NCI-H1436 (cell line): ENCODE measurements at regions not wholly inside any gene's neighbourhood (a gene's known extent, or its start where the extent isn't known, plus 50 kb on each side); places are given as distances from the start of the nearest gene placed in this dataset.
"Not testable (repeated sequence)": the region's sequence is repeated elsewhere in the genome, so short reads cannot be mapped to it uniquely, and the experiment has no call there.

Source experiments
- DNase-seq: peaks from one replicate; lab custom pipeline; 2025; lab: John Stamatoyannopoulos, UW

GRCh38 chr7:113710310-113711096 lies 208.3 kb downstream of the PPP1R3A start:
- peak; percentile 82 for DNase-seq

- no peak for DNase-seq
These were observed 213.4 kb downstream of the PPP1R3A start for GRCh38 chr7:113705439-113705838.

GRCh38 chr7:113698556-113699220 lies 220.1 kb downstream of the PPP1R3A start:
- DNase-seq, result peak; percentile 2

DNA sequence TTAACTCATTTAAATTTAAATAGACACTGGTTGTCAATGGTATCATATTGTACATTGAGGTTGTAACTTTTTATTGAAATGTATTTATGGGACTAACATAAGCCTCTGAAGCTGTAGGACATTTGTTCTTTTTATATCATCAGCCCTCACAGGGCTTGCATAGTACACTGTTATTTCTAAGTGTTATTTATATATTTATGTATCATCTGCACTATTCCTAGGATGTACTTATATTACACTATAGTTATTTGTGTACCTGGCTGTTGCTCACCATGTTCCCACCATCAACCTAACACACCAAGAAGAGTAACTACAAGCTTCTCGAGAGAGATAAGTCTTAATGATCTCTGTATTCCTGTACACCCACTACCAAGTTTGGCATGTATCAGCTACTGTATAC lies 224.7 kb downstream of the PPP1R3A start:
- no peak for DNase-seq

GRCh38 chr7:113684165-113684564 lies 234.6 kb downstream of the PPP1R3A start:
- DNase-seq, result no peak

GRCh38 chr7:113677811-113678210 lies 241.0 kb downstream of the PPP1R3A start:
- no peak for DNase-seq

DNA sequence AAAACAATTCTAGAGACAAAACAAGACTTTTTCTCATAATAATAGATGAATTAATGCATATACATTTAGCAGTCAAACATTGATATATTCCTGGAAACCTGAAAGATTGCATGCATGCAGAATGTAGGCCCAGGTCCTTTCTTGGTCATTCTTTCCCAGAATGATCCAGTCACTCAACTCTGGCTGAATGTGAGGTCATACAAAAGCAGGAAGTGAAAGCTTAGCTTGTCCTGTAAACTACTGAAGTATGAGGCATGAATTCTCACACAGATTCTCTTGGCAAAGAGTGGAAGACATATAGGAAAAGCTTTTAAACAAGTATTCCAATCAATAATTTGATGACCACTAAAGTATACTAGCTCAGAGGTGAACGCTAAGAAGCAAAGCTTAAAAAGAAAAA lies 253.9 kb downstream of the PPP1R3A start:
- DNase-seq, result no peak

DNA sequence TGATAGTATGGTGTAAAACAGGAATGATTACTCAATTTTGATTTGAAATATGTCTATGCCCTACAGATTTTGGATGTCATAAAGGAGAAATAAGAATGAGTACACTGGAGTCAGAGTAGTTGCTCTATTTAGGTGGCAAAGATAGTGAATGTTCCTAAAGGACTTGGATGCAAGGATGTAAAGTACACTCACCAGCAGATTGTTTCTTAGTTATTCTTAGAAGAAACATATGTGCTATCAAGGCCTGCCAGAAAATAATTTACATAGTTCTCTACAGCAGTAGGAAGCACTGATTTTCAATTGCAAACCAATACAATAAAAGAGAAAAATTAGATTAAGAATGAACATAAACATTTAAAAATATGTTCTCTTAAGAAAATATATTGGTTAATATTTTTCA lies 259.4 kb downstream of the PPP1R3A start:
- no peak for DNase-seq

DNA sequence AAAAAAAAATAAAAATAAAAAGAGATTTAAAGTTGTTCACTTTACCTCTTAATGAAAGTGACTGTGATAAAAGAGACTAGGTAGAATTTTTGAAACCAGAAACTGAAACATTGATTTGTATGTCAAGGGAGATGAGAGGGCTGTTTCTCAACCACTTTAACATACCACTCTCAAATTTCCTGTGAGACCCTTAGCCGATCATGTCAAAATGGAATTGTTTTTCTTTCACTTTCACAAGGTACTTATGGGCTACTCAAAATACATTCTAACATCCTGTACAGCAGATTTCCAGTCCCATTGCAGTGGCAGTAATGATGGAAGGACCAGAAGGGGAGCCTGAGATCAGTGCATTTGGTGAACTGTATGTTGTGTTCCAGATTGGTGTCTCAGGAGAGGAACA lies 261.2 kb downstream of the PPP1R3A start:
- no peak for DNase-seq

DNA sequence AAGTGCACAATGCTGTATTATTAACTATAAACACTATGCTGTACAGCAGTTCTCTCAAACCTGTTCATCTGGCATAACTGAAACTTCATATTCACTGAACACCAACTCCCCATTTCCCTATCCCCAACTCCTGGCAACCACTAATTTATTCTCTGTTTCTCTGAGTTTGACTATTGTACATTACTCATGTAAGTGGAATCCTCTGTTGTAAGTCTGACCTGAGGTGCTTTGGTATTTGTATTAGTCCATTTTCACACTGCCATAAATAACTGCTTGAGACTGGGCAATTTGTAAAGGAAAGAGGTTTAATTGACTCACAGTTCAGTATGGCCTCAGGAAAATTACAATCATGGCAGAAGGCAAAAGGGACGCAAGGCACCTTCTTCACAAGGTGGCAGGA lies 266.3 kb downstream of the PPP1R3A start:
- no peak for DNase-seq

DNA sequence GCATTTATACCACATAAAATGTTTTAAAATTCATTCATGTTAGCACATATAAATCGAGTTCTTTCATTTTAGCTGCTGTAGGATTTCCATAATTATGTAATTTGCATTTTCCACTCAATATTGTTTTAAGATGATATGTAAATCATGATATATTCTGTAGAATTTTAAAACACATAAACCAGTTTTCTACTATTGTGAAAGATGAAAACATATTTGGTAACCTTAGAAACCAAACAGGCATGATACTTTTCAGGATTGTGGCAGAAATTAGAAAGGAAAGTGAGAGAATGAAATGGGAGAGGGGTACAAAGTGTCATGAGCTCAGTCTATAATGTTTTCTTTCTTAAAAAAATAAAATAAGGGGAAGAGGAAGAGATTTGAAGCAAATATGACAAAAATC lies 269.3 kb downstream of the PPP1R3A start:
- no peak for DNase-seq

DNA sequence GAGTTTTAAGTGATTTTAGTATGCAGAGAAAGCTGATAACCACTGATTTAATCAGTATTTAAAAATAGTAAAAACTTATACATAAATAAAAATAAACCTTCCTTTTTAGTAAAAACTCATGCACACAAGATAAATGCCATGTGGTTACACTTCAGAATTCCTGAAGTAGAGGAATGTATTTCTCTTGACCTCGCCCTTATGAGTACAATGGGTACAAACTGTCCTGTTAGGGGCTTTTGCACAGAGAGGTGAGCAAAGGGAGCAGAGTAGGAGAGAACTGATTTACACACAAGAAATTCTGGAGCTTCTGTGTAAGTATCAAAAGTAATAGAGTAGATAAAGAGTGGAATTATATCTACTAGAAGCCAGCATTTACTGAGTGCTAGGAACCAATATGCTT lies 279.6 kb downstream of the PPP1R3A start:
- DNase-seq, result no peak

- no peak for DNase-seq
These were observed 281.9 kb downstream of the PPP1R3A start for GRCh38 chr7:113636727-113637421.

DNA sequence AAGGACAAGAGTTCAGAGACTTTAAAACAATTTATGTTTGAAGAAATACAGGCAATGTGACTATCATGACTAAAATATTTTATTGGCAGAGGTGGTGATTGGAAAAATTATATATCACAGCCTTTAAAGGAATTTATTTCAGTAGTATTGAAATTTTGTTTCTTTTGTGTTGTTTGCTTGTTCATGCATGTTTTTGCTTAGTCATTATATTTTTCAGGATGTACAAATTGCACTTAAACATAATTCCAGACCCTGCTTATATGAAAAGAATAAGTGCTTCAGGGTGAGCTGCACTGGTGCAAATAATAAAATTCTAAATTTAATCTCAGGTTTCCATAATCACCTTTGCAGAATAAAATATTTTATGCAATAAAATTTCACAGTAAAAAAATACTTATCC lies 283.3 kb downstream of the PPP1R3A start:
- no peak for DNase-seq

- no peak for DNase-seq
These were observed 285.7 kb downstream of the PPP1R3A start for GRCh38 chr7:113633073-113633472.

GRCh38 chr7:113628948-113629847 lies 289.6 kb downstream of the PPP1R3A start:
- DNase-seq, result no peak

DNA sequence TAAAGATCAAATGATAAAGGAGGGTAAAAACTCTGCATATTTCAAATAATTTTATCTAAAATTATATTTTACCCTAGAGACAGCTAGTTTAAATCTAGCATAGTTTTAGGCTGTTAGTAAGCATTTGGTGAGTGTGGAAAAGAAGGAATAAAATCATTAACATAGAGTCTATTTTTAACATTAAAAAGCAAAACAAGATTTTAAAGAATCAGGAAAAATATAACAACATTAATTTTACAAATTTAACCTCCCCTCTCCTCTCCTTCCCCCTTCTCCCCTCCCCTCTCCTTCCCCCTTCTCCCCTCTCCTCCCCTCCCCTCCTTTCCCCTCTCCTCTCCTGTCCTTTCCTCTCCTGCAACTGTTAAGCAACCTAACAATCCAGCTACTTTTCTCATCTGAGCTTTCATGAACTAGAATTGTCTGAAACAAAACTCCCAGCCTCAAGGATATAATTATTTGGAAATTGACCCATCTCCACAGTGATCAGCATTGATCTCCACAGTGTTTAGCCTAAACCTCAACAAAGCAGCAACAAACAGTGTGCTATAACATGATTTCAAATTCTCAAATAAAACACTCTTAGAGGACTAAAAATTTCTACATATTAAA lies 293.2 kb downstream of the PPP1R3A start:
- no peak for DNase-seq

DNA sequence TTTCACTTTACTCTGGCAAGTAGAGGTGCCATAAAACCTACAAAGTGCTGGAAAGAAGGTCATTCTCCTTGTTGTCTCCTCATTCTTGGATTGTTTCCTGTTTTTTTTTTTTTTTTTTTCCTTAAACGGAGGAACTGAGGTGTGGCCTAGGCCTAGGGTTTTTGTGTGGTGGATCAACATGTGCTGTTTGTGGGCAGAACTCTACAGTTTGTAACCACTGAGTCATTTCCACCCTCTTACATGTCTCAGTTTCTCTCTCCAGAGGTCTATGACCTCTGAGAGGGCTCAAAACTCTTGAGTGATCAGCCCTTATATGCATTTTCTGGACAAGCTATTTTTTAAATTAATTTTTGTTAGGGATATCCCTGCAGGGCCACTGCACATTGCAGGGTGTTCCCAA lies 296.0 kb downstream of the PPP1R3A start:
- no peak for DNase-seq

DNA sequence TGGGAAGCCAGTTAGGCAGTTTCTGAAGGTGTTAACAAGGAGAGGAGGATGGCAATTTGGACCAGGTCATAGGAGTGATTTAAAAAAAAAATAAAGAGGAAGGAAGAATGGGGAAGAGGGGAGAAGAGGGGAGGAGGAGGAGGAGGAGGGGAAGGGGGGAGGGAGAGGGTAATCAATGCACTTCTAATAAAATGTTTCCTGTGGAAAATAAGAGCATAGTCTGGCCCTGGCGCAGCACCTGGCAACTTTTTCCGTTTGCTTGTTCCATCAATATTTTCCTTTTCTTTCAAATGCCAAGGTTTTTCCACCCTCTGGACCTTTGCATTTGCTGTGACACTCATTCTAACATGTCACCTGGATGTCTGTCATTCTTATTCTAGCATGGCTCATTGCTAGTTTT lies 308.2 kb downstream of the PPP1R3A start:
- no peak for DNase-seq

GRCh38 chr7:113608782-113609181 lies 310.0 kb downstream of the PPP1R3A start:
- DNase-seq, result no peak

DNA sequence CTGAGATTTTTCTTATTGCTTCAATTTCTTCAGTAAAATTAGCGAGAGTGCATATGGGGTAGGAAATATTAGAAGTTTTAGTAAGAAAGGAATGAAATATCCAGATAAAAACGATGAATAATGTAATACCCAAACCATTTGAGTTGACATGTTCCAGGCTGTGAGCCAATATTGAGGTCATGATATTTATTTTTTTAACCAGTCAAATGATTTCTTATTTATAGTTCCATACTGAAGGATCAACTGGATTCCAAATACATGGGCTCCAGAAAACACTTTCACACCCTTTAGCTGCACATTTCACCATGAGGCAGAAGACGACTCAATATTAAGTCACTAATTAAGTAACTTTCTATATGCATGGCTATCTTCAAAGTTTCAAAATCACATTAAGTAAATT lies 312.5 kb downstream of the PPP1R3A start:
- no peak for DNase-seq

DNA sequence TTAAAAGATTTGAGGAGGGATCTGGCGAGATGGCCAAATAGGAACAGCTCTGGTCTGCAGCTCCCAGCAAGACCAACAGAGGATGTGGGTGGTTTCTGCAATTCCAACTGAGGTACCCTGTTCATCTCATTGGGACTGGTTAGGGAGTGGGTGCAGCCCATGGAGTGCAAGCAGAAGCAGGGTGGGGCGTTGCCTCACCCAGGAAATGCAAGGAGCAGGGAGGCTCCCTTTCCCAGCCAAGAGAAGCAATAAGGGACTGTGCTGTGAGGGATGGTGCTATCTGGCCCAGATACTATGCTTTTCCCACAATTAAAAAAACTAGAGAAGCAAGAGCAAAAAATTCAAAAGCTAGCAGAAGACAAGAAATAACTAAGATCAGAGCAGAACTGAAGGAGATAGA lies 318.4 kb downstream of the PPP1R3A start:
- not testable (repeated sequence) for DNase-seq
